Aorta (tissue), 5 donors: ENCODE measurements at regions not wholly inside any gene's neighbourhood (a gene's known extent, or its start where the extent isn't known, plus 50 kb on each side); places are given as distances from the start of the nearest gene placed in this dataset.

ENCODE experiments used
- ATAC-seq: fragments of 200-7000 bp; cut with Tn5 transposase; one replicate; pipeline ENCODE4 v1.9.1; 2022; ENCODE audit warnings: moderate library complexity; ENCODE audit not compliant: low FRiP score
- DNase-seq, 2 donors: peaks; one replicate each; pipeline ENCODE4 v3.0.0-alpha.2; 2020
- H3K27ac ChIP-seq, 2 donors: one replicate each; pipeline ENCODE4 v1.5.1; 2013; ENCODE audit warnings: low read length in 2 of 2, mild to moderate bottlenecking in 2 of 2, moderate library complexity in 2 of 2, control low read depth in 1 of 2, inconsistent platforms in 1 of 2, low read depth in 1 of 2
- H3K27me3 ChIP-seq, 2 donors: one replicate each; pipeline ENCODE4 v1.6.1; 2013; ENCODE audit warnings: control low read depth in 1 of 2, low read length in 1 of 2, mild to moderate bottlenecking in 1 of 2, moderate library complexity in 1 of 2; ENCODE audit not compliant: insufficient read depth in 2 of 2, control insufficient read depth in 1 of 2
- H3K36me3 ChIP-seq, 2 donors: one replicate each; pipeline ENCODE4 v1.6.1; 2013; ENCODE audit warnings: control low read depth in 1 of 2, low read length in 1 of 2, mild to moderate bottlenecking in 1 of 2; ENCODE audit not compliant: insufficient read depth in 2 of 2, control insufficient read depth in 1 of 2
- H3K4me1 ChIP-seq, 2 donors: one replicate each; pipeline ENCODE4 v1.6.1; 2013; ENCODE audit warnings: low read length in 2 of 2, control low read depth in 1 of 2, mild to moderate bottlenecking in 1 of 2, moderate library complexity in 1 of 2; ENCODE audit not compliant: insufficient read depth in 2 of 2, control insufficient read depth in 1 of 2
- H3K4me3 ChIP-seq, 2 donors: one replicate each; pipeline ENCODE4 v1.5.1; 2013; ENCODE audit warnings: low read length in 2 of 2, control low read depth in 1 of 2, mild to moderate bottlenecking in 1 of 2
- H3K9me3 ChIP-seq: one replicate; pipeline ENCODE4 v1.6.1; 2013; ENCODE audit warnings: mild to moderate bottlenecking, low read length; ENCODE audit not compliant: control insufficient read depth
- WGBS, 2 donors: extraction: QIAGEN DNeasy Blood & Tissue Kit; methylation state at CpG; one replicate each; pipeline ENCODE4 v1.1.7; 2013; 5-methylcytosine and 5-hydroxymethylcytosine counted together
- intact Hi-C, 2 donors: fragments of 100-400 bp; cut with DNase I; formaldehyde crosslinking; loops; one replicate each; pipeline versions ENCODE4 v1.14.2 to v1.15.0; 2022
- microRNA-seq, 2 donors: library from miRNA; unstranded; fragments of <30 nt; microRNA quantifications; one replicate each; pipeline ENCODE4 v1.2.0, GENCODE V29; 2020
- donor health status: healthy with polysubstance abuse.
- donor health status: Bipolar disorder and iron deficiency.
- donor health status: DM: no; HTN: no; CAD: no.
- donor health status: DM: no; HTN: no; CAD: no.
- donor health status: DM: yes; HTN: yes; CAD: no.

DNA sequence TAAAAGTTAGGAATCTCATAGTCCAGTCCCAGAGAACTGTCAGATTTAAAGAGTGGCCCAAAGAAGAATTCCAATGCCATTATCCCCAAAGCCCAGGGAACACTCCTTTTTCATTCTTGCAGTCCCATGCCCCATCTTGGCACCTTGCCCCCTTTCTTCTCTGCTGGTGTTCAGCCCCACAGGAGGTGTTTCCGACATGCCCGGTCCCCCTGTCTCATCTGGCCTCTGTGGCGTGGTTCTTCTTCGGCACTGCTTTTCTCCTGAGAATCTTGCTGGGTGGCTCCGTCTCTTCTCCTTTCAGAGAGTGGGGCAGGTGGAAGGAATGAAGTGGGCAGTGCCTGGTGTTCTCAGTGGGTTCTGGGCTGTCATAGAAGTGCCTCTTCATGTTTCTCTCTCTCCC, 64.7 kb downstream of the VCPKMT start:
- H3K9me3 ChIP-seq = no peaks in the 10 kb centered on the region
- no peak overlapping the region for H3K27ac ChIP-seq
- DNase-seq (peak in 1 of 2 donors; percentile 35), ATAC-seq (no peak)
- no peaks in the 10 kb centered on the region for H3K36me3 ChIP-seq
- H3K4me1 ChIP-seq = no peaks in the 10 kb centered on the region
- H3K27me3 ChIP-seq = no peaks in the 10 kb centered on the region
- no peak overlapping the region for H3K4me3 ChIP-seq
- WGBS, 2 donors = 95 to 100% methylated on average over 5 of the region's 5 CpGs
- intact Hi-C loops = no loop called here

DNA sequence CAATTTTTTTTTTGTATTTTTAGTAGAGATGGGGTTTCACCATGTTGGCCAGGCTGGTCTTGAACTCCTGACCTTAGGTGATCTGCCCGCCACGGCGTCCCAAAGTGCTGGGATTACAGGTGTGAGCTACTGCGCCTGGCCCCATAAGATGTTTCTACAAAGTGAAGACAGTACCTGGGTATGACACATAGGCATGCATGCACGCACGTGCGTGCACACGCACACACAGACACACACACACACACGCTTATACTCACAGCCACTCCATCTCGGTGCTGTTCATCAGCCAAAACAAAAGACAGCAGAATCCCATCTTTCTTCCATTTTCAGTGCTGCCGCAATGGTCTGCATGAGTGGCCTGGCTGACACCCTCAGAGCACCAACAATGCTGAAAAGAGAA, 63.9 kb downstream of the VCPKMT start:
- peak in 1 of 2 donors; percentile 9 for DNase-seq
- Histone ChIP-seq H3K27ac (no peak overlapping the region), H3K27me3 (no peaks in the 10 kb centered on the region), H3K9me3 (no peaks in the 10 kb centered on the region), H3K4me1 (no peaks in the 10 kb centered on the region), H3K4me3 (no peak overlapping the region), H3K36me3 (no peaks in the 10 kb centered on the region)
- intact Hi-C loops = no loop called here
- ATAC-seq = no peak
- 92 to 95% methylated on average over 11 of the region's 11 CpGs for WGBS, 2 donors

DNA sequence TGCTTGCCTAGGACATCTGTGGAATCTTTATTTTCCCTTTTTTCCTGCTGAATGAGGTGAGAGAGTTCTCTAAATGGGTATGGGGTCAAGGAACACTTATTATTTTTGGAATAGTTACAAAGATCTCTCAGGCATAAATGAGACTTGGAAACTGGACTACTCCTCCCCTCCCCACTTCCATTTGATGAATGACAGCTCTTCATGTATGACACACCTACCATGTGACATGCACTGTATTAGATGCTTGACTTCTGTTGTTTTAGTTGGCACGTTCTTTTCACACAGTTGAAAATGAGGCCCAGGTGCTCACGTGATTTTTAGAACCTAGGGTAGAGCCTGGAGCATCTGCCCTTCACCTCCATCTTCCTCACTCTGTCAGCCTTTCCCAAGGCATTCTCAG, 62.4 kb downstream of the VCPKMT start:
- 74 to 88% methylated on average over 2 of the region's 2 CpGs for WGBS, 2 donors

DNA sequence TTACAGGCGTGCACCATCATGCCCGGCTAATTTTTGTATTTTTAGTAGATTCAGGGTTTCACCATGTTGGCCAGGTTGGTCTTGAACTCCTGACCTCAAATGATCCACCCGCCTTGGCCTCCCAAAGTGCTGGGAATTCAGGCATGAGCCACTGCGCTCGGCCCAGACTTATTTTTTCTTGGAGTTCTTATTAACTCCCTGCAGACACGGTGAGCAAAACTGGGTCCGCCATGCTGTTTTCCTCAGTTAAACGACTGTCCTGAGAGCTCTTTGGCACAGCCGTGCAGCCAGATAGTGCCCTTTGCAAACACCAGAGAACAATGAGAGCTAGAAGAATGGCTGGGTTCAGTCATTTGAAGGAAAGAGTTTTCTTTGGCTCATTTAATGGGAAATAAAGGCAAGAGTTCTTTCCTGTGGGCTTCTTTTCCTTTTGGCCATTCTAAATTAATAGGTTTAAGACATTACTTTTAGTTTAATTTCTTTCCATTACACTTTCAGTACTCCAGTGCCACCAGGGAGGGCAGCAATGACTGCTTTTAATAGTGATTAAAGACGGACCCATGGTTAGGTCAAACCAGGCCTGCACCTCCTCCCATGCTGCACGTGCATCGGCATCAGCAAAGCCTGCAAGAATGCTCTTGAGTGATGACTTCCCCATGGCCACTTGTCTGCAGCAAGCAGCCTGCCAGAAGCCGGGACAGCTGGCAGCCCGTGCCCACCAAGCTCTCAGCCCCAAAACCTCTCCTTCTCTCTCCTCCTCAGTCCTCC, 60.7 kb downstream of the VCPKMT start:
- DNase-seq (peak in 1 of 2 donors; percentile 79), ATAC-seq (no peak)
- Histone ChIP-seq H3K9me3 (no peaks in the 10 kb centered on the region), H3K36me3 (no peaks in the 10 kb centered on the region), H3K4me1 (peaks cover 6 to 7% of the 10 kb centered on the region in 2 donors), H3K4me3 (no peak overlapping the region), H3K27ac (no peak overlapping the region), H3K27me3 (no peaks in the 10 kb centered on the region)
- 74 to 77% methylated on average over 14 of the region's 14 CpGs for WGBS, 2 donors
- intact Hi-C loops = no loop called here

More for the DNA sequence above, 62.4 kb downstream of the VCPKMT start:
- no peaks in the 10 kb centered on the region for H3K9me3 ChIP-seq
- H3K27me3 ChIP-seq = no peaks in the 10 kb centered on the region
- ATAC-seq (no peak), DNase-seq (no peak)
- H3K36me3 ChIP-seq = no peaks in the 10 kb centered on the region
- intact Hi-C loops = no loop called here
- H3K27ac ChIP-seq = no peak overlapping the region
- no peaks in the 10 kb centered on the region for H3K4me1 ChIP-seq
- H3K4me3 ChIP-seq = no peak overlapping the region

GRCh38 chr14:50056435-50056834, 59.9 kb downstream of the VCPKMT start:
- intact Hi-C loops = no loop called here
- Histone ChIP-seq H3K27me3 (no peaks in the 10 kb centered on the region), H3K4me1 (peaks cover 7% of the 10 kb centered on the region in 2 donors)

GRCh38 chr14:50057331-50057730, 59.0 kb downstream of the VCPKMT start:
- no peaks in the 10 kb centered on the region for H3K9me3 ChIP-seq
- H3K27me3 ChIP-seq = no peaks in the 10 kb centered on the region
- no peaks in the 10 kb centered on the region for H3K36me3 ChIP-seq
- ATAC-seq = no peak
- no peak overlapping the region for H3K27ac ChIP-seq
- peaks cover 7% of the 10 kb centered on the region in 2 donors for H3K4me1 ChIP-seq
- no peak for DNase-seq
- 83 to 88% methylated on average over 5 of the region's 5 CpGs for WGBS, 2 donors
- intact Hi-C loops = no loop called here
- no peak overlapping the region for H3K4me3 ChIP-seq

More at GRCh38 chr14:50056435-50056834, 59.9 kb downstream of the VCPKMT start:
- Histone ChIP-seq H3K27ac (no peak overlapping the region), H3K36me3 (no peaks in the 10 kb centered on the region), H3K4me3 (no peak overlapping the region), H3K9me3 (no peaks in the 10 kb centered on the region)
- DNase-seq (peak in 1 of 2 donors; percentile 59), ATAC-seq (no peak)
- 85% methylated on average over 16 of the region's 16 CpGs for WGBS, 2 donors

DNA sequence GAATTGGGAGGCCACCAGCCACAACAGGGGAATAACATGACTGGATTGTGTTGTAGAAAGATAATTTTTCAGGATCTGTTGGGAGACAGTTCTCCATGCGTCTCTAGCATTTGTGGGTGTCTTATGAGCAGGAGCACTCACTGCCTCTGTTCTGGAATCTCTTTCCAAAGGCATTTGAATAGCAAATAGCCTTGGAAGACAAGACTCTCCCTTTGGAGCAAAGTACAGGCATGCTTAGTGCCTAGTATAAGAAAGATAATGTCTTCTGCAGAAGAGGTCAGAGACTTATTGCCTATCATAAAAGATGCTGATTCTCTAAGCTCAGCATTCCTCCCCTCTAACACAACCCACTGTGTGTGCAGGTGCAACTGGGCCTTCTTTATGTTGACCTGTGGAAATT, 58.3 kb downstream of the VCPKMT start:
- Histone ChIP-seq H3K36me3 (no peaks in the 10 kb centered on the region), H3K4me1 (peaks cover 7% of the 10 kb centered on the region in 2 donors), H3K4me3 (no peak overlapping the region), H3K27me3 (no peaks in the 10 kb centered on the region), H3K9me3 (no peaks in the 10 kb centered on the region), H3K27ac (no peak overlapping the region)
- intact Hi-C loops = no loop called here
- ATAC-seq (no peak), DNase-seq (no peak)
- WGBS, 2 donors = 90 to 95% methylated on average over 1 of the region's 1 CpG

Small RNA genes lying in the stretch of these regions (microRNA-seq; reads per million reads assigned to microRNA genes)
- gene MIR6076 = 0 reads per million in 2 donors
